WI38 (cell line): ENCODE measurements at regions not wholly inside any gene's neighbourhood (a gene's known extent, or its start where the extent isn't known, plus 50 kb on each side); places are given as distances from the start of the nearest gene placed in this dataset.

Experiments
- H3K4me3 ChIP-seq: 2 replicates; pipeline ENCODE4 v1.5.1; 2011; ENCODE audit warnings: low read depth, mild to moderate bottlenecking, control low read depth, low read length
- CTCF ChIP-seq: IDR thresholded peaks from 2 replicates; pipeline ENCODE4 v1.5.1; 2012; ENCODE audit warnings: low read depth, mild to moderate bottlenecking, control low read depth, low read length

- no peak for TF ChIP-seq CTCF
- no peak overlapping the region for H3K4me3 ChIP-seq
Observed at GRCh38 chr2:12196495-12196894, 450.1 kb downstream of the LPIN1 start.

- H3K4me3 ChIP-seq, result no peak overlapping the region
- TF ChIP-seq CTCF, result no peak
Observed at GRCh38 chr2:12197133-12197532, 450.7 kb downstream of the LPIN1 start.

- TF ChIP-seq CTCF, result no peak
- no peak overlapping the region for H3K4me3 ChIP-seq
Observed at GRCh38 chr2:12199491-12200211, 453.2 kb downstream of the LPIN1 start.

GRCh38 chr2:12201369-12201768 is 454.9 kb downstream of the LPIN1 start:
- H3K4me3 ChIP-seq, result no peak overlapping the region
- no peak for TF ChIP-seq CTCF

- H3K4me3 ChIP-seq, result no peak overlapping the region
Observed at GRCh38 chr2:12202313-12203075, 456.1 kb downstream of the LPIN1 start.

GRCh38 chr2:12203528-12203927 is 457.1 kb downstream of the LPIN1 start:
- no peak for TF ChIP-seq CTCF
- H3K4me3 ChIP-seq, result no peak overlapping the region

More at GRCh38 chr2:12202313-12203075, 456.1 kb downstream of the LPIN1 start:
- TF ChIP-seq CTCF, result no peak

- no peak for TF ChIP-seq CTCF
- H3K4me3 ChIP-seq, result no peak overlapping the region
Observed at GRCh38 chr2:12205086-12205485, 458.7 kb downstream of the LPIN1 start.
